HEK293T (cell line): ENCODE measurements at regions not wholly inside any gene's neighbourhood (a gene's known extent, or its start where the extent isn't known, plus 50 kb on each side); places are given as distances from the start of the nearest gene placed in this dataset.

Experiments
- CTCF ChIA-PET: fragments of 350-600 bp; formaldehyde crosslinking; extraction: SDS; loops from one replicate; lab custom pipeline; 2021; ENCODE audit warnings: antibody characterized with exemption, inconsistent platforms; lab: Yijun Ruan, JAX
- POLR2A ChIA-PET: fragments of 350-600 bp; formaldehyde crosslinking; extraction: SDS; loops from one replicate; lab custom pipeline; 2020; ENCODE audit warnings: antibody characterized with exemption, inconsistent platforms; lab: Yijun Ruan, JAX
- DNase-seq: peaks from one replicate; pipeline ENCODE4 v3.0.0; 2012; ENCODE audit warnings: mixed read lengths; ENCODE audit errors: extremely low spot score
- ARNT ChIP-seq: fragments of 450-650 bp; IDR thresholded peaks from 2 replicates; pipeline ENCODE4 v1.6.1; 2017; ENCODE audit warnings: mild to moderate bottlenecking
- BHLHE40 ChIP-seq: fragments of 450-650 bp; IDR thresholded peaks from 2 replicates; pipeline ENCODE4 v1.6.1; 2016; ENCODE audit warnings: mild to moderate bottlenecking, moderate library complexity, borderline replicate concordance
- CTBP1 ChIP-seq: fragments of 450-650 bp; IDR thresholded peaks from 2 replicates; pipeline ENCODE4 v1.6.1; 2016; ENCODE audit warnings: borderline replicate concordance
- ELF4 ChIP-seq: fragments of 450-650 bp; IDR thresholded peaks from 2 replicates; pipeline ENCODE4 v1.6.1; 2017; ENCODE audit warnings: antibody characterized with exemption
- FOXA1 ChIP-seq: fragments of 450-650 bp; IDR thresholded peaks from 2 replicates; pipeline ENCODE4 v1.6.1; 2016; ENCODE audit warnings: mild to moderate bottlenecking
- FOXK2 ChIP-seq: fragments of 450-650 bp; IDR thresholded peaks from 2 replicates; pipeline ENCODE4 v1.6.1; 2016; ENCODE audit warnings: mild to moderate bottlenecking
- FOXM1 ChIP-seq: fragments of 450-650 bp; IDR thresholded peaks from 2 replicates; pipeline ENCODE4 v1.6.1; 2017; ENCODE audit warnings: mild to moderate bottlenecking, borderline replicate concordance
- HDGF ChIP-seq: fragments of 450-650 bp; IDR thresholded peaks from 2 replicates; pipeline ENCODE4 v1.6.1; 2017; ENCODE audit warnings: antibody characterized with exemption, borderline replicate concordance
- L3MBTL2 ChIP-seq: fragments of 450-650 bp; conservative IDR thresholded peaks from 2 replicates; pipeline ENCODE4 v1.6.1; 2016; ENCODE audit warnings: mild to moderate bottlenecking
- LEF1 ChIP-seq: fragments of 450-650 bp; IDR thresholded peaks from 2 replicates; pipeline ENCODE4 v1.6.1; 2017; ENCODE audit warnings: mild to moderate bottlenecking, borderline replicate concordance
- NFRKB ChIP-seq: fragments of 450-650 bp; IDR thresholded peaks from 2 replicates; pipeline ENCODE4 v1.6.1; 2016; ENCODE audit warnings: mild to moderate bottlenecking, moderate library complexity
- PKNOX1 ChIP-seq: fragments of 450-650 bp; IDR thresholded peaks from 2 replicates; pipeline ENCODE4 v1.6.1; 2016
- SP1 ChIP-seq: fragments of 450-650 bp; IDR thresholded peaks from 2 replicates; pipeline ENCODE4 v1.6.1; 2017
- SUZ12 ChIP-seq: fragments of 450-650 bp; IDR thresholded peaks from 2 replicates; pipeline ENCODE4 v1.6.1; 2016; ENCODE audit warnings: mild to moderate bottlenecking
- TARDBP ChIP-seq: fragments of 450-650 bp; IDR thresholded peaks from 2 replicates; pipeline ENCODE4 v1.6.1; 2016
- ZNF384 ChIP-seq: fragments of 450-650 bp; IDR thresholded peaks from 2 replicates; pipeline ENCODE4 v1.6.1; 2016

GRCh38 chr11:19524171-19524671 is 188.4 kb upstream of the NAV2 start:
- TF ChIP-seq PKNOX1 (no peak), TARDBP (no peak)
- CTCF ChIA-PET: no interaction called here
- peak; percentile 29 for DNase-seq
- POLR2A ChIA-PET: interaction anchor here (1.0 to 1.2 kb wide), 2 partner anchors 12 to 14 kb away, joined by 3 to 5 read pairs; no protein-coding TSS in a partner anchor

- CTCF ChIA-PET: no interaction called here
- POLR2A ChIA-PET: no interaction called here
- DNase-seq: peak; percentile 12
- TF ChIP-seq SUZ12 (no peak), PKNOX1 (no peak), ZNF384 (no peak), FOXA1 (no peak), LEF1 (no peak), FOXK2 (no peak), SP1 (no peak), NFRKB (no peak), CTBP1 (no peak), TARDBP (no peak), BHLHE40 (no peak), FOXM1 (no peak), HDGF (no peak)
These were observed 192.0 kb upstream of the NAV2 start for GRCh38 chr11:19520681-19521080.

- TF ChIP-seq ELF4: no peak
- TF ChIP-seq HDGF: no peak
- no peak for TF ChIP-seq NFRKB
- TF ChIP-seq FOXA1: no peak
- TF ChIP-seq PKNOX1: no peak
- TF ChIP-seq ARNT: peak; percentile 87
- TF ChIP-seq SUZ12: no peak
- TF ChIP-seq SP1: no peak
- TF ChIP-seq L3MBTL2: no peak
- TF ChIP-seq BHLHE40: no peak
- TF ChIP-seq CTBP1: peak; percentile 73; the same call in 1 of the 2 replicates
- TF ChIP-seq FOXK2: no peak
- TF ChIP-seq TARDBP: no peak
- CTCF ChIA-PET: no interaction called here
- POLR2A ChIA-PET: no interaction called here
- peak; percentile 68 for DNase-seq
These were observed 192.6 kb upstream of the NAV2 start for GRCh38 chr11:19519912-19520641.

DNA sequence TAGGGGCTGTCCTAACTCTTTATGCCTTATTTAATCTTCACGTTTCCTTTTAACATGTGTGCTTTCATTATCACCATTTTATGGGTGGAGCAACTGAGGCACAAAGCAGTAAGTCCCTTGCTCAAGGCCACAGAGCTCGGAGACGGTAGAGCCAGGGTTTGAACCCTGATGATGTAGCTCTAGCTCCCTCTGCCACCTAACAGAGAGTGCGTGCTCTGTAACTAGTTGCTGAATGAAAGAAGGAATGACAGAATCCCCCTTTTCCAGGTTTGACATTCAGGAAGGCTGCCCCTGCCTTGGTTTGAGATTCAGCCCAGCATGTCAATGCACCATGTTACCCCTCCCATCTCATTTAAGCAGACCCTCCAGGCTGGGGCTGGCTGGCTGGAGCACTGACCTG is 193.3 kb upstream of the NAV2 start:
- ChIA-PET CTCF (no interaction called here), POLR2A (no interaction called here)
- DNase-seq: no peak
- TF ChIP-seq SUZ12 (no peak), SP1 (no peak), FOXM1 (no peak), ARNT (no peak), L3MBTL2 (no peak), ELF4 (no peak), CTBP1 (no peak), LEF1 (no peak), ZNF384 (no peak), NFRKB (no peak), BHLHE40 (no peak), PKNOX1 (no peak), FOXA1 (no peak), HDGF (no peak), FOXK2 (no peak), TARDBP (no peak)

DNA sequence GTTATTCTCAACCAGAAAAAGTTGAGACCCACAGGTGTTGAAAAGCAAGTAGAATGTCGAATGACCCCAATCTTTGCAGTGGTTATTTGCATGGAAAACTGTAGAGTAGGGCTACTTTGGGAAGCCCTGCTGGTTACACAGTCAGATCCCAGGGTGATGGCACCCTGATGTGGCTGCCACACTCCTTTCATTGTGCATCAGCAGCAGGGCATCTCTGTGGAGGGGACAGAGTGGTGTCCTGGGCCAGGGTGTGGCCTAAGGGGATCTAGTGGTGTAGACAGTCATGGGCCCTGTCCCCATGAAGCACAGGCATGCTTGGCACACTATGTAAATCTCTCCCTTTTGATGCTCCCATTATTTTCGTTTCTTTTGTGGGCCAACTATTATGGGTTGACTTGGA is 199.4 kb upstream of the NAV2 start:
- no peak for DNase-seq
- ChIA-PET POLR2A (no interaction called here), CTCF (no interaction called here)
- no peak for TF ChIP-seq BHLHE40
- no peak for TF ChIP-seq ZNF384
- TF ChIP-seq PKNOX1: no peak
- no peak for TF ChIP-seq FOXM1
- TF ChIP-seq FOXA1: no peak
- TF ChIP-seq FOXK2: no peak
- TF ChIP-seq SP1: no peak
- TF ChIP-seq HDGF: no peak
- no peak for TF ChIP-seq L3MBTL2
- no peak for TF ChIP-seq CTBP1
- TF ChIP-seq ARNT: no peak
- TF ChIP-seq NFRKB: no peak
- no peak for TF ChIP-seq ELF4
- no peak for TF ChIP-seq LEF1
- no peak for TF ChIP-seq TARDBP
